Duodenal mucosa (tissue), 2 donors: ENCODE measurements at regions not wholly inside any gene's neighbourhood (a gene's known extent, or its start where the extent isn't known, plus 50 kb on each side); places are given as distances from the start of the nearest gene placed in this dataset.
"Not testable (repeated sequence)": the region's sequence is repeated elsewhere in the genome, so short reads cannot be mapped to it uniquely, and the experiment has no call there.

Experiments used
- H3K27ac ChIP-seq: one replicate; pipeline ENCODE4 v1.7.0; 2013; ENCODE audit warnings: low read depth, low read length
- H3K27me3 ChIP-seq, 2 donors: one replicate each; pipeline ENCODE4 v1.7.0; 2013; ENCODE audit warnings: low read length in 2 of 2, control low read depth in 1 of 2; ENCODE audit not compliant: insufficient read depth in 2 of 2, control insufficient read depth in 1 of 2
- H3K36me3 ChIP-seq, 2 donors: one replicate each; pipeline ENCODE4 v1.7.0; 2013; ENCODE audit warnings: low read length in 2 of 2, control low read depth in 1 of 2; ENCODE audit not compliant: insufficient read depth in 2 of 2, control insufficient read depth in 1 of 2
- H3K4me1 ChIP-seq, 2 donors: one replicate each; pipeline ENCODE4 v1.7.0; 2013; ENCODE audit warnings: low read length in 2 of 2, control low read depth in 1 of 2; ENCODE audit not compliant: insufficient read depth in 2 of 2, control insufficient read depth in 1 of 2
- H3K4me3 ChIP-seq, 2 donors: one replicate each; pipeline ENCODE4 v1.7.0; 2013; ENCODE audit warnings: low read length in 2 of 2, low read depth in 1 of 2
- H3K9ac ChIP-seq, 2 donors: one replicate each; pipeline ENCODE4 v1.7.0; 2013; ENCODE audit warnings: low read length in 2 of 2, low read depth in 1 of 2
- H3K9me3 ChIP-seq, 2 donors: one replicate each; pipeline ENCODE4 v1.7.0; 2013; ENCODE audit warnings: low read length in 2 of 2, control low read depth in 1 of 2; ENCODE audit not compliant: control insufficient read depth in 1 of 2

- Histone ChIP-seq H3K27me3 (no peaks in the 10 kb centered on the region), H3K4me1 (no peaks in the 10 kb centered on the region), H3K27ac (no peak overlapping the region), H3K9ac (no peak overlapping the region), H3K9me3 (peaks cover 15 to 16% of the 10 kb centered on the region in 2 donors), H3K36me3 (no peaks in the 10 kb centered on the region), H3K4me3 (no peak overlapping the region)
Observed at GRCh38 chr5:21063146-21063545, 1075.1 kb upstream of the CDH18 start.

DNA sequence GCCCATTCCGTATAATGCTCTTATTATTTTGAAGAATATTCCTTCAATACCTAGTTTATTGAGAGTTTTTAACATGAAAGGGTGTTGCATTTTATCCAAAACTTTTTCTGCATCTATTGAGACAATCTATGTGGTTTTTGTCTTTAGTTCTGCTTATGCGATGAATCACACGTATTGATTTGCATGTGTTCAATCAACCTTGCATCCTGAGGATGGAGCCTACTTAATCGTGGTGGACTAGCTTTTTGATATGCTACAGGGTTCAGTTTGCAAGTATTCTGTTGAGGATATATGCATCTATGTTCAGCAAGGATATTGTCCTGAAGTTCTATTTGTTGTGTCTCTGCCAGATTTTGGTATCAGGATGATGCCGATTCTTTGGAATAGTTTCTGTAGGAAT is 1070.3 kb upstream of the CDH18 start:
- no peaks in the 10 kb centered on the region for H3K36me3 ChIP-seq
- no peak overlapping the region for H3K4me3 ChIP-seq
- H3K9me3 ChIP-seq = peaks cover 0 to 21% of the 10 kb centered on the region in 2 donors
- H3K27ac ChIP-seq = no peak overlapping the region
- no peak overlapping the region for H3K9ac ChIP-seq
- no peaks in the 10 kb centered on the region for H3K4me1 ChIP-seq
- no peaks in the 10 kb centered on the region for H3K27me3 ChIP-seq

DNA sequence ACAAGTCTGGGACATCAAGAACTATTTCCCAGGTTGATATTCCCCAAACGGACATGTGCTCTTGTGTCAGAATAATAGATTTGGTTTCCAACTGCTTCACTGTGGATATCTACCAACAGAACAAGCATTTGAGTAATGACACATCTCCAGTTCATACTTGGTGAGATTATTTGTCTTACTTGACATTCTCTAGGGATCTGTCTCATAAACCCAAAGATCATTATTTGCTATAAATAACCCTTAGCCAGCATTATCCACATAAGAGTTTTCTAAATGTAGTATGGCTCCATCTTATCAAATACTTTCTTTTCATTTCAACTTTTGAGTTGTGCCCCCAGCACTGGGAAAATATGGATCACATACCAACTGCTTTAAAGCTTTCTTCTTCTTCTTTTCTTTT is 1063.9 kb upstream of the CDH18 start:
- H3K36me3 ChIP-seq = no peaks in the 10 kb centered on the region
- H3K27ac ChIP-seq = no peak overlapping the region
- H3K4me1 ChIP-seq = no peaks in the 10 kb centered on the region
- peaks cover 0 to 14% of the 10 kb centered on the region in 2 donors for H3K9me3 ChIP-seq
- H3K4me3 ChIP-seq = no peak overlapping the region
- H3K9ac ChIP-seq = no peak overlapping the region
- H3K27me3 ChIP-seq = no peaks in the 10 kb centered on the region

DNA sequence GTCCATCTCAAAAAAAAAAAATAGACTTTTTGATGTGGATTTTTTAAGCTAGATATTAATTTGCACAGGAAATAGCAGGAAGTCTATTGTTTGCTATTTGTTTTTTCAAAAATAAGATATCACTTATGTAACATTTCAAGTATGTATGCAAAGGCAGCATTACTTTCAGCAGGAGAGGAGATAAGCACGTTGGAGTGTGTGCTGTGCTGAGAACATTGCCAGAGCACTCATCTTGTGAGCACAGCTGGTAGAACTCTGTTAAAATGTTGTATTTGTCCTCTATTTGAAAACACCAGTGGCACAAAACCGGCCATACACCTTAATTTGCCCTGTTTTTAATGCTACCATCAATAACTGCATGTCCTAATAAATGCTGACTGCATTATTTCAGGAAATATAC is 1061.9 kb upstream of the CDH18 start:
- H3K9me3 ChIP-seq = peaks cover 0 to 17% of the 10 kb centered on the region in 2 donors

DNA sequence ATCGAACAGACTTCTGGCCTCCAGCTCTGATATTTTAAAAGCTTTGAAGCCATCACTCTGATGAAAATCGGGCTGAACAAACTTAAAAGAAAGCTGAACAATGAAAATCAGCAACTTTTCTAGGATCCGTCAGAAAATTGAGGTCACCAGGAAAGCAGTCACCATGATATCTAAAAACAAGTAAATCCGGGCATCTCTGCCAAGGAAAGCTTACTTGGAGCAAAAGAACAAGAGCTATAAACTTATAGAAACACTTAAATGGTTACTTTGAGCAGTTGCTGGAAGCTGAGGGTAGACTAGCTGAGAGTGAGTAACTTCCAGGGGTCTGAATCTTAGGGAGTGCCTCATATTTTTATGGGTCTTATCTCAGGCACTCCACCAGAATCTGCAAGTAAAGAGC is 1043.0 kb upstream of the CDH18 start:
- no peaks in the 10 kb centered on the region for H3K4me1 ChIP-seq

More for the DNA sequence above, 1061.9 kb upstream of the CDH18 start:
- Histone ChIP-seq H3K4me3 (no peak overlapping the region), H3K27me3 (no peaks in the 10 kb centered on the region), H3K4me1 (no peaks in the 10 kb centered on the region), H3K36me3 (no peaks in the 10 kb centered on the region), H3K27ac (no peak overlapping the region), H3K9ac (no peak overlapping the region)

DNA sequence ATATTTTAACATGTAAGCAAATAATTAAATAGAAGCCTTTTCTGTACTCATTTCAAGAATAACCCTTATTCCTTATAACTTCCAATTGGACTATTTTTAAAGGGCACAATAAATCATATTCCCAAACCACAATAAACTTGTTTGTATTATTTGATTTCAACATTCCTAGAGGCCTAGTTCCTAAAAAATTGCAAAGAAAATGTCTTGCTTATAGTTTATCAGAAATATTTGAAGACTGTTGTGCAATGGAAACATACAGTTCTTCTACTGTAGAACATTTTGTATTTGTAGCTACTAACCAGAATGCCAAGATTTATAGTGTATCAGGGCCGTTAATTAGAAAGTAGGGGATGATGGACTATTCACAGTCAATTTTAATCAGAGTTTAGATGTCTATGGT is 1037.0 kb upstream of the CDH18 start:
- no peaks in the 10 kb centered on the region for H3K36me3 ChIP-seq
- H3K4me1 ChIP-seq = no peaks in the 10 kb centered on the region
- H3K27ac ChIP-seq = no peak overlapping the region
- H3K27me3 ChIP-seq = no peaks in the 10 kb centered on the region
- H3K9me3 ChIP-seq = peaks cover 0 to 11% of the 10 kb centered on the region in 2 donors
- no peak overlapping the region for H3K4me3 ChIP-seq
- H3K9ac ChIP-seq = no peak overlapping the region

More for the DNA sequence above, 1043.0 kb upstream of the CDH18 start:
- Histone ChIP-seq H3K36me3 (no peaks in the 10 kb centered on the region), H3K9ac (no peak overlapping the region), H3K4me3 (no peak overlapping the region), H3K27ac (no peak overlapping the region), H3K27me3 (no peaks in the 10 kb centered on the region), H3K9me3 (peaks cover 0 to 3% of the 10 kb centered on the region in 2 donors)

DNA sequence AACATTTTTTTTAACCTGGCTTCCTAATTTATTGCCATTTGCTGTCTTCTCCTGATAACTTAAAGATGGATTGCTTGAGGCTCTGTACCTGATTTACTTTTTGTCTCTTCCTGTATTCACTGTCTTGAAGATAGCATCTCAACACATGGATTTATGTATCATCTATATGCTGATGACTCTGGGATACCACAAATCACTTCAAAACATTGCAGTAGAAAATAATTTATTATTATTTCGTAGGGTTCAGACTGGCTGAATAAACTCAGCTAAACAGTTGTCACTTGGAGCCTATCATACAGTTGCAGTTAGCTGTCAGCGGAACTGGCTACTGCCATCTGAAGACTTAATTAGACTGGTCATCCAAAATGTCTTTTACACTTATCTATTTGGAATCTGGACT is 1025.2 kb upstream of the CDH18 start:
- Histone ChIP-seq H3K36me3 (no peaks in the 10 kb centered on the region), H3K4me1 (no peaks in the 10 kb centered on the region), H3K9ac (no peak overlapping the region), H3K27ac (no peak overlapping the region), H3K27me3 (no peaks in the 10 kb centered on the region), H3K9me3 (peaks cover 3 to 10% of the 10 kb centered on the region in 2 donors), H3K4me3 (no peak overlapping the region)

- Histone ChIP-seq H3K9ac (no peak overlapping the region), H3K4me1 (no peaks in the 10 kb centered on the region), H3K27me3 (no peaks in the 10 kb centered on the region), H3K36me3 (no peaks in the 10 kb centered on the region), H3K4me3 (no peak overlapping the region), H3K9me3 (peaks cover 0 to 5% of the 10 kb centered on the region in 2 donors), H3K27ac (no peak overlapping the region)
Observed at GRCh38 chr5:21007781-21008180, 1019.8 kb upstream of the CDH18 start.

DNA sequence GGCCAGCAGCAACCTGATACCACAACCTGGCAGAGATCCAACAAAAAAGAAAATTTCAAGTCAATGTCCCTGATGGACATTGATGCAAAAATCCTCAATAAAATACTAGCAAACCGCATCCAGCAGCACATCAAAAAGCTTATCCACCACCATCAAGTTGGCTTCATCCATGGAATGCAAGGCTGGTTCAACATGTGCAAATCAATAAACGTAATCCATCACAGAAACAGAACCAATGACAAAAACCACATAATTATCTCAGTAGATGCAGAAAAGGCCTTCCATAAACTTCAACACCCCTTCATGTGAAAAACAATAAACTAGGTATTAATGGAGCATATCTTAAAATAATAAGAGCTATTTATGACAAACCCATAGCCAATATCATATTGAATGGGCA is 1000.9 kb upstream of the CDH18 start:
- H3K9ac ChIP-seq, H3K27ac ChIP-seq, H3K4me1 ChIP-seq, H3K4me3 ChIP-seq, H3K27me3 ChIP-seq, H3K36me3 ChIP-seq: not testable (repeated sequence)
- peaks cover 15 to 30% of the 10 kb centered on the region in 2 donors for H3K9me3 ChIP-seq

GRCh38 chr5:20985754-20986153 is 997.8 kb upstream of the CDH18 start:
- H3K4me1 ChIP-seq = no peaks in the 10 kb centered on the region
- H3K36me3 ChIP-seq = no peaks in the 10 kb centered on the region
- no peak overlapping the region for H3K9ac ChIP-seq
- no peak overlapping the region for H3K27ac ChIP-seq
- no peaks in the 10 kb centered on the region for H3K27me3 ChIP-seq
- H3K4me3 ChIP-seq = no peak overlapping the region
- H3K9me3 ChIP-seq = peaks cover 13 to 24% of the 10 kb centered on the region in 2 donors

DNA sequence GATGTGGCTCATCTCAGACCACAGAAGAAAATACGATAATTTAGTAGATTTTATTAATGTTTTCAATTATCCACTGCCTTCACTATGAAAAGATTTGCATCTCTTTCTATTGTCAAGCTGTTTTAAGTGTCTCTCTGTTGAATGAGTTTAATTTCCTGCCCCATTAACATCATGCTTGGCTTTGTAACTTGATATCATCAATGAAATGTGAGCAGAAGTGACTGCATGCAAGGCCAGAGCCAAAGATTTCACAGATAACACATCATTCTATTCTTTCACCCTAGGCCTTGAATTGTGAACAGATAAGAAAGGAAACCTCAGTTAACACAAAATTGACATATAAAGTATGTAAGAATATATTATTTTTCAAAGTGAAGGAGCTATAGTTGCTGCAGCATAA is 986.4 kb upstream of the CDH18 start:
- no peaks in the 10 kb centered on the region for H3K27me3 ChIP-seq
- H3K27ac ChIP-seq = no peak overlapping the region
- peaks cover 3 to 11% of the 10 kb centered on the region in 2 donors for H3K9me3 ChIP-seq
- H3K4me3 ChIP-seq = no peak overlapping the region
- no peaks in the 10 kb centered on the region for H3K4me1 ChIP-seq
- no peak overlapping the region for H3K9ac ChIP-seq
- no peaks in the 10 kb centered on the region for H3K36me3 ChIP-seq
